ENCODE measurements at regions not wholly inside any gene's neighbourhood (a gene's known extent, or its start where the extent isn't known, plus 50 kb on each side); places are given as distances from the start of the nearest gene placed in this dataset.

- no peak for TF ChIP-seq CTCF (conservative IDR thresholded peaks at IDR 0.05)
- DNase-seq (ENCODE audit: extremely low spot score, unreplicated experiment), result no peak
- Mint-ChIP-seq H3K4me3 (no peak overlapping the region), H3K36me3 (peaks cover 4% of the 10 kb centered on the region), H3K27ac (no peak overlapping the region), H3K4me1 (ENCODE audit: unreplicated experiment) (peaks cover 37% of the 10 kb centered on the region), H3K9me3 (no peaks in the 10 kb centered on the region), H3K27me3 (no peaks in the 10 kb centered on the region)
These were observed 162.9 kb downstream of the GXYLT1 start for GRCh38 chr12:41981758-41982157.

- Mint-ChIP-seq H3K9me3 (no peaks in the 10 kb centered on the region), H3K4me1 (ENCODE audit: unreplicated experiment) (peaks cover 37% of the 10 kb centered on the region), H3K27ac (no peak overlapping the region), H3K36me3 (peaks cover 4% of the 10 kb centered on the region), H3K4me3 (no peak overlapping the region), H3K27me3 (no peaks in the 10 kb centered on the region)
- DNase-seq (ENCODE audit: extremely low spot score, unreplicated experiment), result no peak
- TF ChIP-seq CTCF (conservative IDR thresholded peaks at IDR 0.05), result no peak
These were observed 163.7 kb downstream of the GXYLT1 start for GRCh38 chr12:41981013-41981412.

GRCh38 chr12:41980390-41980789, 164.3 kb downstream of the GXYLT1 start:
- Mint-ChIP-seq H3K4me1 (ENCODE audit: unreplicated experiment) (peaks cover 37% of the 10 kb centered on the region), H3K27ac (no peak overlapping the region), H3K27me3 (no peaks in the 10 kb centered on the region), H3K4me3 (no peak overlapping the region), H3K36me3 (peaks cover 4% of the 10 kb centered on the region), H3K9me3 (no peaks in the 10 kb centered on the region)
- DNase-seq (ENCODE audit: extremely low spot score, unreplicated experiment), result no peak
- no peak for TF ChIP-seq CTCF (conservative IDR thresholded peaks at IDR 0.05)

GRCh38 chr12:41979574-41979973, 165.1 kb downstream of the GXYLT1 start:
- Mint-ChIP-seq H3K4me3 (no peak overlapping the region), H3K36me3 (peaks cover 4% of the 10 kb centered on the region), H3K4me1 (ENCODE audit: unreplicated experiment) (peaks cover 37% of the 10 kb centered on the region), H3K9me3 (no peaks in the 10 kb centered on the region), H3K27me3 (no peaks in the 10 kb centered on the region), H3K27ac (no peak overlapping the region)
- DNase-seq (ENCODE audit: extremely low spot score, unreplicated experiment), result no peak
- no peak for TF ChIP-seq CTCF (conservative IDR thresholded peaks at IDR 0.05)

GRCh38 chr12:41972598-41972997, 172.1 kb downstream of the GXYLT1 start:
- H3K36me3 Mint-ChIP-seq, result no peaks in the 10 kb centered on the region
- no peak for TF ChIP-seq CTCF (conservative IDR thresholded peaks at IDR 0.05)
- no peaks in the 10 kb centered on the region for H3K9me3 Mint-ChIP-seq
- H3K27me3 Mint-ChIP-seq, result peaks cover 3% of the 10 kb centered on the region
- H3K4me1 Mint-ChIP-seq (ENCODE audit: unreplicated experiment), result peaks cover 18% of the 10 kb centered on the region
- H3K4me3 Mint-ChIP-seq, result no peak overlapping the region
- no peak for DNase-seq (ENCODE audit: extremely low spot score, unreplicated experiment)
- H3K27ac Mint-ChIP-seq, result no peak overlapping the region

GRCh38 chr12:41972196-41972595, 172.5 kb downstream of the GXYLT1 start:
- DNase-seq (ENCODE audit: extremely low spot score, unreplicated experiment), result no peak
- no peak for TF ChIP-seq CTCF (conservative IDR thresholded peaks at IDR 0.05)
- Mint-ChIP-seq H3K27ac (no peak overlapping the region), H3K4me1 (ENCODE audit: unreplicated experiment) (peaks cover 22% of the 10 kb centered on the region), H3K4me3 (no peak overlapping the region), H3K27me3 (peaks cover 3% of the 10 kb centered on the region), H3K9me3 (no peaks in the 10 kb centered on the region), H3K36me3 (no peaks in the 10 kb centered on the region)
